SK-N-MC (cell line): ENCODE measurements at regions not wholly inside any gene's neighbourhood (a gene's known extent, or its start where the extent isn't known, plus 50 kb on each side); places are given as distances from the start of the nearest gene placed in this dataset.

Experiments
- EZH2 ChIP-seq: fragments of 200-600 bp; sonication (generic); IDR thresholded peaks from one replicate; pipeline ENCODE4 v1.6.1; 2017; ENCODE audit warnings: antibody characterized with exemption
- POLR2AphosphoS5 ChIP-seq: IDR thresholded peaks from 2 replicates; pipeline ENCODE4 v1.6.1; 2012; ENCODE audit warnings: mild to moderate bottlenecking, low read depth, low read length, borderline replicate concordance

- no peak for TF ChIP-seq EZH2
- TF ChIP-seq POLR2AphosphoS5 = no peak
These were observed 67.0 kb downstream of the CHCHD4 start for GRCh38 chr3:14057701-14058100.
